H9 (cell line): ENCODE measurements at regions not wholly inside any gene's neighbourhood (a gene's known extent, or its start where the extent isn't known, plus 50 kb on each side); places are given as distances from the start of the nearest gene placed in this dataset.
A peak's percentile ranks its signal among the peaks of the same experiment; 100 is the strongest.

Source experiments
- DNase-seq: peaks from one replicate; pipeline ENCODE4 v3.0.0-alpha.2; 2017
- H2AFZ ChIP-seq: one replicate; pipeline ENCODE4 v1.6.1; 2013; ENCODE audit warnings: mild to moderate bottlenecking, low read length, control low read depth, moderate library complexity
- H2AK5ac ChIP-seq: 2 replicates; pipeline ENCODE4 v1.6.1; 2013; ENCODE audit warnings: low read length, control low read depth, mixed read lengths; ENCODE audit not compliant: insufficient read length
- H2BK120ac ChIP-seq: one replicate; pipeline ENCODE4 v1.6.1; 2013; ENCODE audit warnings: low read depth, mild to moderate bottlenecking, low read length, control low read depth, inconsistent platforms; ENCODE audit not compliant: poor library complexity, severe bottlenecking
- H2BK12ac ChIP-seq: 2 replicates; pipeline ENCODE4 v1.6.1; 2013; ENCODE audit warnings: low read length, control low read depth, mixed read lengths, low read depth; ENCODE audit not compliant: insufficient read length
- H2BK15ac ChIP-seq: 2 replicates; pipeline ENCODE4 v1.6.1; 2013; ENCODE audit warnings: low read depth, low read length, control low read depth
- H2BK20ac ChIP-seq: one replicate; pipeline ENCODE4 v1.6.1; 2013; ENCODE audit warnings: low read depth, mild to moderate bottlenecking, low read length, control low read depth, inconsistent platforms; ENCODE audit not compliant: poor library complexity, severe bottlenecking
- H2BK5ac ChIP-seq: 2 replicates; pipeline ENCODE4 v1.6.1; 2013; ENCODE audit warnings: low read length, control low read depth, mixed read lengths; ENCODE audit not compliant: insufficient read length
- H3K14ac ChIP-seq: 2 replicates; pipeline ENCODE4 v1.6.1; 2013; ENCODE audit warnings: low read length, control low read depth; ENCODE audit not compliant: insufficient read depth
- H3K18ac ChIP-seq: 2 replicates; pipeline ENCODE4 v1.6.1; 2013; ENCODE audit warnings: low read depth, mild to moderate bottlenecking, mixed read lengths, low read length, control low read depth; ENCODE audit not compliant: insufficient read length
- H3K23ac ChIP-seq: 2 replicates; pipeline ENCODE4 v1.6.1; 2013; ENCODE audit warnings: low read length, control low read depth, mixed read lengths, low read depth; ENCODE audit not compliant: insufficient read length
- H3K23me2 ChIP-seq: 2 replicates; pipeline ENCODE4 v1.6.1; 2013; ENCODE audit warnings: low read depth, mild to moderate bottlenecking, mixed read lengths, low read length, control low read depth; ENCODE audit not compliant: insufficient read length, poor library complexity, severe bottlenecking
- H3K27ac ChIP-seq: 2 replicates; pipeline ENCODE4 v1.5.1; 2013; ENCODE audit warnings: low read length, control low read depth, mixed read lengths, low read depth; ENCODE audit not compliant: insufficient read length
- H3K27me3 ChIP-seq: 2 replicates; pipeline ENCODE4 v1.6.1; 2013; ENCODE audit warnings: low read length, control low read depth, inconsistent platforms; ENCODE audit not compliant: insufficient read depth
- H3K4ac ChIP-seq: 2 replicates; pipeline ENCODE4 v1.6.1; 2013; ENCODE audit warnings: low read depth, mild to moderate bottlenecking, control low read depth, inconsistent platforms, low read length, moderate library complexity
- H3K4me1 ChIP-seq: 2 replicates; pipeline ENCODE4 v1.6.1; 2013; ENCODE audit warnings: low read length, control low read depth, inconsistent platforms; ENCODE audit not compliant: insufficient read depth
- H3K4me2 ChIP-seq: 2 replicates; pipeline ENCODE4 v1.6.1; 2013; ENCODE audit warnings: low read length, control low read depth, mixed read lengths; ENCODE audit not compliant: insufficient read length, insufficient read depth
- H3K56ac ChIP-seq: 2 replicates; pipeline ENCODE4 v1.6.1; 2013; ENCODE audit warnings: low read depth, mild to moderate bottlenecking, mixed read lengths, low read length, control low read depth; ENCODE audit not compliant: insufficient read length
- H3K79me1 ChIP-seq: 2 replicates; pipeline ENCODE4 v1.6.1; 2013; ENCODE audit warnings: low read depth, mild to moderate bottlenecking, moderate library complexity, low read length, control low read depth, inconsistent platforms; ENCODE audit not compliant: insufficient read depth, poor library complexity, severe bottlenecking
- H3K79me2 ChIP-seq: 2 replicates; pipeline ENCODE4 v1.6.1; 2013; ENCODE audit warnings: low read length, control low read depth, inconsistent platforms; ENCODE audit not compliant: insufficient read depth
- H3K9ac ChIP-seq: 2 replicates; pipeline ENCODE4 v1.6.1; 2013; ENCODE audit warnings: low read length, control low read depth, mixed read lengths; ENCODE audit not compliant: insufficient read length; ENCODE audit errors: extremely low read depth
- H3K9me3 ChIP-seq: one replicate; pipeline ENCODE4 v1.6.1; 2013; ENCODE audit warnings: low read depth, low read length, inconsistent platforms; ENCODE audit not compliant: control insufficient read depth
- H3T11ph ChIP-seq: one replicate; pipeline ENCODE4 v1.6.1; 2013; ENCODE audit warnings: mild to moderate bottlenecking, low read length, control low read depth, inconsistent platforms
- H4K20me1 ChIP-seq: one replicate; pipeline ENCODE4 v1.6.1; 2013; ENCODE audit not compliant: control insufficient read depth, insufficient read length, insufficient read depth
- H4K5ac ChIP-seq: 2 replicates; pipeline ENCODE4 v1.6.1; 2013; ENCODE audit warnings: low read depth, mild to moderate bottlenecking, mixed read lengths, low read length, control low read depth; ENCODE audit not compliant: insufficient read length
- H4K8ac ChIP-seq: replicated peaks from 2 replicates; pipeline ENCODE4 v1.6.1; 2013; ENCODE audit warnings: low read length, control low read depth, mixed read lengths, low read depth; ENCODE audit not compliant: insufficient read length
- H4K91ac ChIP-seq: 2 replicates; pipeline ENCODE4 v1.6.1; 2013; ENCODE audit warnings: low read depth, mild to moderate bottlenecking, moderate library complexity, mixed read lengths, low read length, control low read depth; ENCODE audit not compliant: insufficient read length
- H3K27ac Mint-ChIP-seq, 3 experiments: 2 replicates in 2 of 3; 3 replicates in 1 of 3; pipeline ENCODE4 v1.8.0; 2020 to 2021; ENCODE audit warnings: mixed read lengths in 3 of 3, mild to moderate bottlenecking in 1 of 3, moderate library complexity in 1 of 3
- H3K27me3 Mint-ChIP-seq: 2 replicates; pipeline ENCODE4 v1.8.0; 2021; ENCODE audit warnings: low read depth, mild to moderate bottlenecking, moderate library complexity, mixed read lengths
- H3K36me3 Mint-ChIP-seq, 3 experiments: 2 replicates in 2 of 3; 3 replicates in 1 of 3; pipeline ENCODE4 v1.8.0; 2020 to 2021; ENCODE audit warnings: low read depth in 3 of 3, mixed read lengths in 3 of 3; ENCODE audit not compliant: insufficient read depth in 1 of 3
- H3K4me1 Mint-ChIP-seq, 2 experiments: 2 replicates each; pipeline ENCODE4 v1.8.0; 2020; ENCODE audit warnings: mixed read lengths in 2 of 2
- H3K4me3 Mint-ChIP-seq, 2 experiments: 2 replicates in 1 of 2; 3 replicates in 1 of 2; pipeline ENCODE4 v1.8.0; 2020 to 2021; ENCODE audit warnings: mild to moderate bottlenecking in 2 of 2, mixed read lengths in 2 of 2, moderate library complexity in 1 of 2
- H3K9me3 Mint-ChIP-seq, 2 experiments: 2 replicates in 1 of 2; 3 replicates in 1 of 2; pipeline ENCODE4 v1.8.0; 2020; ENCODE audit warnings: mild to moderate bottlenecking in 2 of 2, mixed read lengths in 2 of 2, moderate library complexity in 1 of 2
- CTCF ChIP-seq: fragments of 200-600 bp; sonication (generic); conservative IDR thresholded peaks from 3 replicates; pipeline ENCODE4 v1.8.0; 2021; ENCODE audit warnings: antibody characterized with exemption, mild to moderate bottlenecking
- WGBS: extraction: QIAGEN DNeasy Blood & Tissue Kit; methylation state at CpG from one replicate; pipeline ENCODE4 v1.1.7; 2013; ENCODE audit warnings: missing lambda C conversion rate, low lambda C conversion rate, mixed read lengths; ENCODE audit not compliant: insufficient read length; ENCODE audit errors: extremely low coverage; 5-methylcytosine and 5-hydroxymethylcytosine counted together

- Histone ChIP-seq H4K91ac (no peak overlapping the region), H3K4me2 (no peak overlapping the region), H3K4me1 (no peaks in the 10 kb centered on the region), H3K9ac (no peak overlapping the region), H3K18ac (no peak overlapping the region), H3K79me2 (no peaks in the 10 kb centered on the region), H2BK5ac (no peak overlapping the region), H4K5ac (no peak overlapping the region), H3K79me1 (no peaks in the 10 kb centered on the region), H3K27ac (no peak overlapping the region), H4K20me1 (no peaks in the 10 kb centered on the region), H3K56ac (no peak overlapping the region), H3T11ph (no peak overlapping the region), H2BK15ac (no peak overlapping the region), H3K14ac (no peak overlapping the region), H2BK120ac (no peak overlapping the region), H4K8ac (no peak overlapping the region), H2BK12ac (no peak overlapping the region), H3K4ac (no peak overlapping the region), H3K23me2 (no peaks in the 10 kb centered on the region), H3K23ac (no peak overlapping the region), H2BK20ac (no peak overlapping the region), H2AFZ (no peak overlapping the region), H2AK5ac (no peak overlapping the region), H3K9me3 (no peaks in the 10 kb centered on the region), H3K27me3 (no peaks in the 10 kb centered on the region)
- H3K4me3 Mint-ChIP-seq, result no peak overlapping the region
- WGBS, result no CpG with 5 or more reads among the region's 3 CpGs
- no peak for DNase-seq
- no peaks in the 10 kb centered on the region for H3K36me3 Mint-ChIP-seq
- TF ChIP-seq CTCF, result no peak
- 0 out of 7 replicates have a peak overlapping the region, but pooled peaks of 1 of the 3 experiments have one; percentile 44 for H3K27ac Mint-ChIP-seq
- H3K9me3 Mint-ChIP-seq, result no peaks in the 10 kb centered on the region
- H3K4me1 Mint-ChIP-seq, result peaks cover 10 to 11% of the 10 kb centered on the region in 2 experiments
- H3K27me3 Mint-ChIP-seq, result no peaks in the 10 kb centered on the region
These were observed 1287.8 kb upstream of the TMEFF2 start for GRCh38 chr2:193482557-193482956.
